HL-60 (cell line): ENCODE measurements at regions not wholly inside any gene's neighbourhood (a gene's known extent, or its start where the extent isn't known, plus 50 kb on each side); places are given as distances from the start of the nearest gene placed in this dataset.

Experiments
- DNase-seq, 2 experiments: peaks; one replicate each; pipeline ENCODE4 v3.0.0-alpha.2; 2010 to 2020; ENCODE audit warnings: low read depth in 1 of 2, low spot score in 1 of 2
- H3K27ac ChIP-seq: fragments of 250-450 bp; sonication (Bioruptor Pico); replicated peaks from 2 replicates; pipeline ENCODE4 v1.5.1; 2020; ENCODE audit warnings: mild to moderate bottlenecking, moderate library complexity
- H3K27me3 ChIP-seq: fragments of 250-450 bp; sonication (Bioruptor Pico); 2 replicates; pipeline ENCODE4 v1.5.1; 2021; ENCODE audit warnings: mild to moderate bottlenecking, moderate library complexity; ENCODE audit not compliant: insufficient read depth, poor library complexity, severe bottlenecking
- H3K4me3 ChIP-seq: replicated peaks from 2 replicates; pipeline ENCODE4 v1.5.1; 2011; ENCODE audit warnings: mild to moderate bottlenecking, control low read depth, low read length; ENCODE audit not compliant: insufficient read depth
- CTCF ChIP-seq: IDR thresholded peaks from one replicate; pipeline ENCODE4 v1.5.1; 2011; ENCODE audit warnings: low read length, control low read depth, inconsistent platforms; ENCODE audit not compliant: insufficient read depth
- GABPA ChIP-seq: IDR thresholded peaks from 2 replicates; pipeline ENCODE4 v1.6.1; 2012; ENCODE audit warnings: low read depth
- POLR2AphosphoS5 ChIP-seq: IDR thresholded peaks from 2 replicates; pipeline ENCODE4 v1.6.1; 2012; ENCODE audit warnings: low read depth
- REST ChIP-seq: IDR thresholded peaks from 2 replicates; pipeline ENCODE4 v1.6.1; 2012; ENCODE audit warnings: low read depth; ENCODE audit not compliant: insufficient replicate concordance
- SPI1 ChIP-seq: IDR thresholded peaks from 2 replicates; pipeline ENCODE4 v1.6.1; 2012; ENCODE audit warnings: low read depth, mild to moderate bottlenecking, borderline replicate concordance

- no peak overlapping the region for H3K27ac ChIP-seq
- no peak overlapping the region for H3K4me3 ChIP-seq
- TF ChIP-seq CTCF (no peak), GABPA (no peak), REST (no peak), POLR2AphosphoS5 (no peak), SPI1 (no peak)
- H3K27me3 ChIP-seq, result no peaks in the 10 kb centered on the region
- DNase-seq, result no peak
Measured at GRCh38 chrX:30085571-30085970, 129.8 kb upstream of the MAGEB2 start.

- DNase-seq, result no peak
- Histone ChIP-seq H3K27ac (no peak overlapping the region), H3K4me3 (no peak overlapping the region), H3K27me3 (no peaks in the 10 kb centered on the region)
- TF ChIP-seq GABPA, result no peak
Measured at GRCh38 chrX:30111431-30111830, 103.9 kb upstream of the MAGEB2 start.

- Histone ChIP-seq H3K4me3 (no peak overlapping the region), H3K27me3 (no peaks in the 10 kb centered on the region), H3K27ac (no peak overlapping the region)
- no peak for TF ChIP-seq CTCF
- no peak for TF ChIP-seq POLR2AphosphoS5
- TF ChIP-seq REST, result no peak
- TF ChIP-seq GABPA, result no peak
- no peak for TF ChIP-seq SPI1
- peak in 1 of 2 experiments; percentile 41 for DNase-seq
Measured at GRCh38 chrX:30141966-30142365, 73.4 kb upstream of the MAGEB2 start.

- Histone ChIP-seq H3K4me3 (no peak overlapping the region), H3K27me3 (no peaks in the 10 kb centered on the region), H3K27ac (no peak overlapping the region)
- no peak for TF ChIP-seq CTCF
- TF ChIP-seq REST, result no peak
- no peak for TF ChIP-seq SPI1
- TF ChIP-seq GABPA, result no peak
- no peak for TF ChIP-seq POLR2AphosphoS5
- DNase-seq, result no peak
Measured at GRCh38 chrX:30144221-30144620, 71.1 kb upstream of the MAGEB2 start.
